ENCODE measurements at regions not wholly inside any gene's neighbourhood (a gene's known extent, or its start where the extent isn't known, plus 50 kb on each side); places are given as distances from the start of the nearest gene placed in this dataset.

DNA sequence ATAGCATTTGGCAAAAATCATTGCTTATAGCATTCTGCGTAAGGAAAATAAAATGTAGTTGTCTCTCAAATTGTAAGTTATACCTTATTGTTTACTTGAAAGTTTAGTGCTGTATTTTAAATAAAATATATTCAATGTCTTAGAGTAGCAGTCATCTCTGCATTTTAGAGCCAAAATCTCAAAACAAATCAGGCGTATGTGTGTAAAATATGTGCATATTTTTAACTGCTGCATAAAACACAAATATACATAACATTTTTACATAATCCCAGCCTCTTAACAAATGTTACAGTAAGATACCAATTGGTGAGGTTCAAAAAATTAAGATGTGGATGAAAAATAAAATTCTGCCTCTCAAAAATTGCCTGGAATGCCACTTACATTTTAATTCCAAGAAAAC lies 145.8 kb upstream of the AGA start:
- TF ChIP-seq, protein P1, sequence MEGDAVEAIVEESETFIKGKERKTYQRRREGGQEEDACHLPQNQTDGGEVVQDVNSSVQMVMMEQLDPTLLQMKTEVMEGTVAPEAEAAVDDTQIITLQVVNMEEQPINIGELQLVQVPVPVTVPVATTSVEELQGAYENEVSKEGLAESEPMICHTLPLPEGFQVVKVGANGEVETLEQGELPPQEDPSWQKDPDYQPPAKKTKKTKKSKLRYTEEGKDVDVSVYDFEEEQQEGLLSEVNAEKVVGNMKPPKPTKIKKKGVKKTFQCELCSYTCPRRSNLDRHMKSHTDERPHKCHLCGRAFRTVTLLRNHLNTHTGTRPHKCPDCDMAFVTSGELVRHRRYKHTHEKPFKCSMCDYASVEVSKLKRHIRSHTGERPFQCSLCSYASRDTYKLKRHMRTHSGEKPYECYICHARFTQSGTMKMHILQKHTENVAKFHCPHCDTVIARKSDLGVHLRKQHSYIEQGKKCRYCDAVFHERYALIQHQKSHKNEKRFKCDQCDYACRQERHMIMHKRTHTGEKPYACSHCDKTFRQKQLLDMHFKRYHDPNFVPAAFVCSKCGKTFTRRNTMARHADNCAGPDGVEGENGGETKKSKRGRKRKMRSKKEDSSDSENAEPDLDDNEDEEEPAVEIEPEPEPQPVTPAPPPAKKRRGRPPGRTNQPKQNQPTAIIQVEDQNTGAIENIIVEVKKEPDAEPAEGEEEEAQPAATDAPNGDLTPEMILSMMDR (IDR thresholded peaks at IDR 0.05), result no peak
- TF ChIP-seq POLR2A (IDR thresholded peaks at IDR 0.05), result no peak
